GM12873 (cell line): ENCODE measurements at regions not wholly inside any gene's neighbourhood (a gene's known extent, or its start where the extent isn't known, plus 50 kb on each side); places are given as distances from the start of the nearest gene placed in this dataset.

Source experiments
- TF ChIP-seq, protein P1 (sequence below): IDR thresholded peaks from 2 replicates; pipeline ENCODE4 v1.5.1; 2012; ENCODE audit warnings: low read depth, mild to moderate bottlenecking, moderate library complexity, low read length, control low read depth; ENCODE audit not compliant: insufficient read depth; ENCODE audit errors: missing control alignments

DNA sequence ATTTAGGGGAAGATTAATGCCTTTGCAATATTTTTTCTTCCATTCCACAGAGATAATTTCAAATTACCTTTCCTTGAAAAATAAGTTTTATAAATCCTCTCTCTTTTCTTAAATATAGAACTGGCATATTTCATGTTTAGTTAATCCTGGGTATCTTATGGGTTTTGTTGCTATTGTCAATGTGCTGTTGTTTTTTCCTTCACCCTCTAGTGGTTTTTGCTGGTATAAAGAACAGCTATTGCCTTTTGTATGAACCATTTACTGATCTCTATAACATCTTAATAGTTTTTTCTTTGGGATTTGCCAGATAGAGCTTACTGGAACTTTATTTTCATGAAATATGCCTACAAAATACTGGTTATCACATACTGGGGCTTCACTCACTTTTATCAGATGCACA lies 359.6 kb upstream of the DPPA4 start:
- TF ChIP-seq, protein P1, sequence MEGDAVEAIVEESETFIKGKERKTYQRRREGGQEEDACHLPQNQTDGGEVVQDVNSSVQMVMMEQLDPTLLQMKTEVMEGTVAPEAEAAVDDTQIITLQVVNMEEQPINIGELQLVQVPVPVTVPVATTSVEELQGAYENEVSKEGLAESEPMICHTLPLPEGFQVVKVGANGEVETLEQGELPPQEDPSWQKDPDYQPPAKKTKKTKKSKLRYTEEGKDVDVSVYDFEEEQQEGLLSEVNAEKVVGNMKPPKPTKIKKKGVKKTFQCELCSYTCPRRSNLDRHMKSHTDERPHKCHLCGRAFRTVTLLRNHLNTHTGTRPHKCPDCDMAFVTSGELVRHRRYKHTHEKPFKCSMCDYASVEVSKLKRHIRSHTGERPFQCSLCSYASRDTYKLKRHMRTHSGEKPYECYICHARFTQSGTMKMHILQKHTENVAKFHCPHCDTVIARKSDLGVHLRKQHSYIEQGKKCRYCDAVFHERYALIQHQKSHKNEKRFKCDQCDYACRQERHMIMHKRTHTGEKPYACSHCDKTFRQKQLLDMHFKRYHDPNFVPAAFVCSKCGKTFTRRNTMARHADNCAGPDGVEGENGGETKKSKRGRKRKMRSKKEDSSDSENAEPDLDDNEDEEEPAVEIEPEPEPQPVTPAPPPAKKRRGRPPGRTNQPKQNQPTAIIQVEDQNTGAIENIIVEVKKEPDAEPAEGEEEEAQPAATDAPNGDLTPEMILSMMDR, result no peak

DNA sequence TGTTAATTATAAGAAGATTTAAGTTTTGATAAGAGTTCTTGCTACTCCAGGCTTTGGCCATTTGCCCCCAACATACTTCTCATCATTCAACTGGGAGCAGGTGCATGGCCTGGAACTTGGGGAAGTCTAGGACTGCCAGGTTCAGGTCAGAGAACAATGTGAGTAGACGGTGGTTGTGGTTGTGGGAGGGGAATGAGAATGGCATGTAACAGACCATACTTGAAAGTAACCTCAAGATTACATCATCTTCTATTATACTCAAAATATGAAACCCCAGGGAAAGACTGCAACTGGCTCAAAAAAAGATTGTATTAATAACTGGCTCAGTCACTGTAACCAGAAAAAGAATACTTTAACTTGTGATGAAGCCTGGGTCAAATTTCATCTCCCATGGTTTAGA lies 364.9 kb upstream of the DPPA4 start:
- TF ChIP-seq, protein P1, result no peak

DNA sequence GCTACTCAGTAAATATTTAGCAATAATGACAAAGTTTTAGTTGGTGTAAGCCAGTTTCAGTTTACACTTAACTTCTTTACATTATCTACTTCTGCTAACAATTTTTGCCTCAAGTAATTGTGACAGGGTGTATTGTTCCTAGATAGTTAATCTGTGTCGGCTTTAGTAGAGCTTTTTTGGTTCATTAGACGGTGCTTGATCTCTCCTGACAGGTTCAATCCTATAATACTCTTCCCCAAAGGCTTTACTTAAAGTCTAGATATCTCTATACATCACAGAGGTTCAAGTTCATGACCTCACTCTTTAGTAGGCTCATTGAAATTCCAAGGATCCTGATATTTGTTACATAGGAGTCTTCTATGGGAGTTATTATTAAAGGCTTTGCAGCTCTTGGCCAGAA lies 365.6 kb upstream of the DPPA4 start:
- TF ChIP-seq, protein P1, result no peak

DNA sequence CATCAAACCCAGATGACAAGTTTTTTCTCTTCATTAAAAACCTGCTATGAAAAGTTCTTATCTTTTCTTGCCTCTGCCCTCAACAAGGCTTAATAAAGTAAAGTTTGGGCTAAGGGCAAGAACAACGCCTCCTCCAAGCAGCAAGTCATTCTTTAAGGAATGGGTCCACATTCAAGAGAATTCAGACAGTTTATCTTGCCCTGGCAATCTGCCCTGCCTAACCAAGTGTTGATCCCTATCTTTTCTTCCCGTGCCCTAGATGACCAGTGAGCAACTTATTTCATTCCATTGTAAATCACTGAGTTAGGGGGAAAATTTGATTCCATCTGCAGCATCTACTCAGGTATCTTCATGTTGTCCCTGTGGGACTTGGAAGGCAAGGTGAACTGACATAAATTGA lies 370.3 kb upstream of the DPPA4 start:
- TF ChIP-seq, protein P1, result no peak

DNA sequence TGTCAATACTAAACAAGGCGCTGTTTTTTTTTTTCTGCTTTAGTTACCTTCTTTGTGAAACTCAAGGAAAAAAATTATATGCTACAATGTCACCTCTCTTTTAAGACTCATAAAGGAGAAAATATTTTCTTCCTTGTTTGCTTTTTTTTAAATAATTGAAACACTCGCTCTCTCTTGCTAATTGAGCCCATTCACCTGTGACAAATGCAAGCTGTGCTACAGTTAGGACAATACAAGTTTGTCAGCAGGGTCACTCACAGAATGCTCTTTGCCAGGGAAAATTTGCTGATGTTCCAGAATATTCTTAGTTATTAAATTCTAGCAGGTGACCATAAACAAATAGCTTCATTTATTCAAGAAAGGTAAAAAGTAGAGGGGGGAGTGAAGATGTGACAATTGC lies 375.9 kb upstream of the DPPA4 start:
- TF ChIP-seq, protein P1, result no peak

DNA sequence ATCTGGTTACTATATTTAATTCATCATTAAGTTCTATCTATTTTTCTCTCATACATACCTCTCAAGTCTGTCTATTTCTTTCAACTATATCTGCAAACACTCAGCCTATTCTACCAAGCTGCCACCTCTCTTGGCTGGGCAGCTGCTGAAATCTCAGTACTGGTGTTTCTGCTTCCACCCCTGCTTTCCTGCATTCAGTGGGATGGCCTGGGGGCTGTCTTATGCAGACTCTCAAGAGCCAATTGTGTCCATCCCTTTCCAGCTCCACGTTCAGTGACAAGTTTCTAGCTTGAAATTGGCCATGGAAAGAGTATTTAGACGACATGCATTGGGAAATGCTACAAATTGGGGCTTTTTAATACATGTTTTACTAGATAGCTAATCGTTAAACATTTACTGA lies 378.4 kb upstream of the DPPA4 start:
- TF ChIP-seq, protein P1, result no peak

DNA sequence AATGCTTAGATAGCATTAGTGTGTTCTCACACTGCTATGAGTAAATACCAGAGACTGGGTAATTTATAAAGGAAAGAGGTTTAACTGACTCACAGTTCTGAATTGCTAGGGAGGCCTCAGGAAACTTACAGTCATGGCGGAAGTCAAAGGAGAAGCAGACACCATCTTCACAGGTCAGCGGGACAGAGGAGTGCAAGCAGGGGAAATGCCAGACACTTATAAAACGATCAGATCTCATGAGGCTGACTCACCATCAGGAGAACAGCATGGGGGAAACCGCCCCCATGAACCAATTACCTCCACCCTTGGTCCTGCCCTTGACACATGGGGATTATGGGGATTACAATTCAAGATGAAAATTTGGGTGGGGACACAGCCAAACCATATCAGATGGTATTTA lies 381.5 kb upstream of the DPPA4 start:
- TF ChIP-seq, protein P1, result no peak
